Kidney (tissue), 13 donors: ENCODE measurements at regions not wholly inside any gene's neighbourhood (a gene's known extent, or its start where the extent isn't known, plus 50 kb on each side); places are given as distances from the start of the nearest gene placed in this dataset.

Source experiments
- DNase-seq, 5 donors: peaks; one replicate each; pipeline ENCODE4 v3.0.0-alpha.2; 2013 to 2020
- FAIRE-seq: peaks from 2 replicates; lab custom pipeline; 2012; peaks lifted over from hg19 to GRCh38; lab: Jason Lieb, UNC
- H3K27ac ChIP-seq, 2 donors: one replicate each; pipeline ENCODE4 v1.7.0; 2013; ENCODE audit warnings: low read depth in 2 of 2, low read length in 2 of 2, inconsistent platforms in 1 of 2
- H3K27me3 ChIP-seq: one replicate; pipeline ENCODE4 v1.7.1; 2013; ENCODE audit warnings: low read length, inconsistent platforms; ENCODE audit not compliant: control insufficient read depth, insufficient read depth
- H3K36me3 ChIP-seq, 3 donors: one replicate each; pipeline versions ENCODE4 v1.7.0 to v1.7.1; 2013; ENCODE audit warnings: low read length in 3 of 3, control low read depth in 1 of 3, inconsistent platforms in 1 of 3; ENCODE audit not compliant: insufficient read depth in 3 of 3, control insufficient read depth in 2 of 3
- H3K4me1 ChIP-seq, 3 donors: one replicate each; pipeline versions ENCODE4 v1.7.0 to v1.7.1; 2013; ENCODE audit warnings: low read length in 3 of 3, inconsistent platforms in 1 of 3, low read depth in 1 of 3; ENCODE audit not compliant: control insufficient read depth in 2 of 3, insufficient read depth in 2 of 3
- H3K4me3 ChIP-seq, 3 donors: one replicate each; pipeline versions ENCODE4 v1.7.0 to v1.8.1; 2013; ENCODE audit warnings: low read length in 3 of 3, control low read depth in 1 of 3, inconsistent platforms in 1 of 3
- H3K9ac ChIP-seq, 3 donors: one replicate each; pipeline versions ENCODE4 v1.7.0 to v1.7.1; 2013; ENCODE audit warnings: low read length in 3 of 3, control low read depth in 1 of 3, inconsistent platforms in 1 of 3
- H3K9me3 ChIP-seq, 3 donors: one replicate each; pipeline versions ENCODE4 v1.7.0 to v1.7.1; 2013; ENCODE audit warnings: low read length in 3 of 3, control low read depth in 1 of 3, inconsistent platforms in 1 of 3; ENCODE audit not compliant: control insufficient read depth in 2 of 3, insufficient read depth in 1 of 3
- intact Hi-C: fragments of 100-400 bp; cut with DNase I; formaldehyde crosslinking; loops from one replicate; pipeline ENCODE4 v1.11.1; 2022
- TF ChIP-seq, protein P1 (sequence below): IDR thresholded peaks from 3 replicates; pipeline ENCODE4 v1.5.1; 2012; ENCODE audit warnings: mild to moderate bottlenecking, moderate library complexity, borderline replicate concordance; ENCODE audit not compliant: insufficient read depth; ENCODE audit errors: extremely low read depth
- donor health status: control.
- donor health status: control.
- donor health status: control.
- donor health status: control.
- donor health status: control.
- donor health status: DM: yes; HTN: yes; CAD: no.
- donor health status: Normal renal cell carcinoma (clear cell type).

DNA sequence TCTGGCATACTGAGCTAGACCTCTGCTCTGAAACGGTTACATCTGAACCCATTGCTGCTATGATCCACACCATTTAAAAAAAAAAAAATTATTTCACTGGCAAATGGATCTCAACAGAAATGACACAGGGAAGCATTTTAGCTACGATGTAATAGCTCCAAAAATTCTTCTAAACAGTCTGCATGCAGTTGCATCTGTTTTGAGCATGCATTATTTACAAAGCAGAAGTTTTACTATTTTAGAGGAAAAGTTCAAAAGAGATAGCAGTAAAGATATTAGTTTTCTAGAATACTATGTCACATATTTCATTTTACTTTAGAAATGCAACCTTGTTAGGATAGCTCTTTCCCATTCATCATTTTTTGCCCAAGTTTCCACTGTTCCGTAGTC lies 265.7 kb downstream of the MEIS1 start:
- TF ChIP-seq, protein P1, sequence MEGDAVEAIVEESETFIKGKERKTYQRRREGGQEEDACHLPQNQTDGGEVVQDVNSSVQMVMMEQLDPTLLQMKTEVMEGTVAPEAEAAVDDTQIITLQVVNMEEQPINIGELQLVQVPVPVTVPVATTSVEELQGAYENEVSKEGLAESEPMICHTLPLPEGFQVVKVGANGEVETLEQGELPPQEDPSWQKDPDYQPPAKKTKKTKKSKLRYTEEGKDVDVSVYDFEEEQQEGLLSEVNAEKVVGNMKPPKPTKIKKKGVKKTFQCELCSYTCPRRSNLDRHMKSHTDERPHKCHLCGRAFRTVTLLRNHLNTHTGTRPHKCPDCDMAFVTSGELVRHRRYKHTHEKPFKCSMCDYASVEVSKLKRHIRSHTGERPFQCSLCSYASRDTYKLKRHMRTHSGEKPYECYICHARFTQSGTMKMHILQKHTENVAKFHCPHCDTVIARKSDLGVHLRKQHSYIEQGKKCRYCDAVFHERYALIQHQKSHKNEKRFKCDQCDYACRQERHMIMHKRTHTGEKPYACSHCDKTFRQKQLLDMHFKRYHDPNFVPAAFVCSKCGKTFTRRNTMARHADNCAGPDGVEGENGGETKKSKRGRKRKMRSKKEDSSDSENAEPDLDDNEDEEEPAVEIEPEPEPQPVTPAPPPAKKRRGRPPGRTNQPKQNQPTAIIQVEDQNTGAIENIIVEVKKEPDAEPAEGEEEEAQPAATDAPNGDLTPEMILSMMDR = no peak
- no peaks in the 10 kb centered on the region for H3K27me3 ChIP-seq
- FAIRE-seq = no peak
- no peak overlapping the region for H3K4me3 ChIP-seq
- intact Hi-C loops = no loop called here
- H3K27ac ChIP-seq = no peak overlapping the region
- H3K4me1 ChIP-seq = peaks cover 0 to 27% (median 0%) of the 10 kb centered on the region in 3 donors
- peak in 1 of 5 donors; percentile 59 for DNase-seq
- no peaks in the 10 kb centered on the region for H3K9me3 ChIP-seq
- H3K9ac ChIP-seq = no peak overlapping the region
- no peaks in the 10 kb centered on the region for H3K36me3 ChIP-seq

DNA sequence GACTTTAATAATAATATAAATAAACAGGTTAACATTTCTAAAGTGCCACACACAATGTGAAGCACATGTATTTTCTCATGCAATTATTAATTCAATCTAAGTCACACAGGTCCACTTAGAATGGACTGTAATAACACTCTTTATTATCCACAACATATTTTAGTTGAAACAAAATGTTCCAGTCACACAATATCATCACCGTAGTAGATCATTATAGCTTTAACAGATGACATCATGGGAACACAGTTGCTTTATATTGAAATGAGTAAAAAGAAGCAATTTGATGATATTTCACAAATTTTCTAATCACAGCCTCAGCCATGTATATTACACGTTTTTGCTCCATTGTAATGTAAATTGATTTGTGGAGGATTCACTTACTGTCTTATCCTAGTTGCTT lies 266.3 kb downstream of the MEIS1 start:
- no peak overlapping the region for H3K27ac ChIP-seq

DNA sequence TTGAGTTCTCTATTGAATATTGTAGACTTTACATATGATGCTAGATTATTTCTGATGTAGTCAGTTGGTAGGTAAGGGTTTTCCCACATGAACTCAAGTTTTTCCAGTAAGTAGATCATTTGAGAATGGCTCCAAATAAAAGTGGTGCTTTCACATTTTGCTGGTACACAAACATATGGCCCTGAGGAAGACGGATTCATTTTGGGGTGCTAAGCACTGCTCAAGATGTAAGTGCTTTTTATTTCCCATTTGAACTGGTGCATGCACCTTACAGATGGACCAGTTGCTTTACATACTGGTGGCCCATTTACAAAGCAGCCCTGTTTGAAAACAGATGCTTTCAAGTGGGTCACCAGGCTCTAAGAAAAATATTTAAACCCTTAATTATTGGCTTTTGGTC lies 266.7 kb downstream of the MEIS1 start:
- DNase-seq (no peak), FAIRE-seq (no peak)
- no peak overlapping the region for H3K4me3 ChIP-seq
- H3K27ac ChIP-seq = no peak overlapping the region
- TF ChIP-seq, protein P1 = no peak
- H3K4me1 ChIP-seq = peaks cover 0 to 23% (median 0%) of the 10 kb centered on the region in 3 donors
- intact Hi-C loops = no loop called here
- no peak overlapping the region for H3K9ac ChIP-seq
- no peaks in the 10 kb centered on the region for H3K9me3 ChIP-seq
- H3K36me3 ChIP-seq = no peaks in the 10 kb centered on the region
- H3K27me3 ChIP-seq = no peaks in the 10 kb centered on the region

More for the DNA sequence above, 266.3 kb downstream of the MEIS1 start:
- no peak overlapping the region for H3K4me3 ChIP-seq
- H3K9me3 ChIP-seq = no peaks in the 10 kb centered on the region
- intact Hi-C loops = no loop called here
- TF ChIP-seq, protein P1 = no peak
- no peak overlapping the region for H3K9ac ChIP-seq
- H3K27me3 ChIP-seq = no peaks in the 10 kb centered on the region
- no peak for DNase-seq
- FAIRE-seq = no peak
- no peaks in the 10 kb centered on the region for H3K36me3 ChIP-seq
- peaks cover 0 to 25% (median 0%) of the 10 kb centered on the region in 3 donors for H3K4me1 ChIP-seq

DNA sequence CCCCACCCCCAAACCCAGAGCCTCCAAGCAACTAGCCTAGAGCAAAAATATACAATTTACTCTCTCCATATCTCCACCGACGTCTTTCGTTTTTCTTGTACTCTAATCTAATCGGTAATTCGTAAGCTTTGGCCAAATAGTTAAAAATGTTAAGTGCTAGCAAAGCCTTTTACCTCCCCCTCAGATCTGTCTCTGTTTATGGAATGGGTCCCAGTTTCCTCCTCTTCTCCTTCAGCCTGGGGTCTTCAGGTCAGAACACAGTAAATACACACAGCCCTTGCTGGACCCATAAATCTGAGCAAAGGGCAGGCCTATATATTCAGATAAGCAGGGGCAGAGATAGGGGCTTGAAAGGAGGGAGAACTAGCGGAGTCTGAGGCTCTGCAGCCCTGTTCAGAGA lies 267.4 kb downstream of the MEIS1 start:
- peak in 4 of 5 donors; percentile 50 to 94 (median 76) for DNase-seq
- Histone ChIP-seq H3K36me3 (no peaks in the 10 kb centered on the region), H3K4me1 (peaks cover 0 to 23% (median 0%) of the 10 kb centered on the region in 3 donors), H3K27me3 (no peaks in the 10 kb centered on the region), H3K4me3 (no peak overlapping the region), H3K27ac (peak overlapping the region in 1 of 2 donors; percentile 10), H3K9me3 (no peaks in the 10 kb centered on the region), H3K9ac (no peak overlapping the region)
- TF ChIP-seq, protein P1 = no peak
- no peak for FAIRE-seq
- intact Hi-C loops = no loop called here
